IPS DF 4.7 (cell line): ENCODE measurements at regions not wholly inside any gene's neighbourhood (a gene's known extent, or its start where the extent isn't known, plus 50 kb on each side); places are given as distances from the start of the nearest gene placed in this dataset.
"Not testable (repeated sequence)": the region's sequence is repeated elsewhere in the genome, so short reads cannot be mapped to it uniquely, and the experiment has no call there.

ENCODE experiments used
- DNase-seq: peaks from one replicate; pipeline ENCODE4 v3.0.0-alpha.2; 2013; ENCODE audit warnings: low spot score; ENCODE audit errors: extremely low read depth

GRCh38 chr14:106675716-106676115 is 1149.3 kb downstream of the TMEM121 start:
- not testable (repeated sequence) for DNase-seq

- DNase-seq: no peak
Measured at GRCh38 chr14:106679776-106680175, 1153.4 kb downstream of the TMEM121 start.

- DNase-seq: no peak
Measured at GRCh38 chr14:106681161-106681560, 1154.8 kb downstream of the TMEM121 start.

- no peak for DNase-seq
Measured at GRCh38 chr14:106681568-106681967, 1155.2 kb downstream of the TMEM121 start.

GRCh38 chr14:106683631-106684030 is 1157.2 kb downstream of the TMEM121 start:
- DNase-seq: no peak

- DNase-seq: no peak
Measured at GRCh38 chr14:106686533-106686932, 1160.2 kb downstream of the TMEM121 start.

GRCh38 chr14:106690333-106690891 is 1164.0 kb downstream of the TMEM121 start:
- no peak for DNase-seq

GRCh38 chr14:106691601-106692291 is 1165.4 kb downstream of the TMEM121 start:
- DNase-seq: no peak

- DNase-seq: no peak
Measured at GRCh38 chr14:106694638-106695393, 1168.4 kb downstream of the TMEM121 start.

GRCh38 chr14:106698620-106699267 is 1172.4 kb downstream of the TMEM121 start:
- not testable (repeated sequence) for DNase-seq

- DNase-seq: not testable (repeated sequence)
Measured at GRCh38 chr14:106703651-106704050, 1177.3 kb downstream of the TMEM121 start.

- DNase-seq: not testable (repeated sequence)
Measured at GRCh38 chr14:106706488-106706887, 1180.1 kb downstream of the TMEM121 start.

GRCh38 chr14:106710187-106710586 is 1183.8 kb downstream of the TMEM121 start:
- not testable (repeated sequence) for DNase-seq

- DNase-seq: not testable (repeated sequence)
Measured at GRCh38 chr14:106712513-106712912, 1186.1 kb downstream of the TMEM121 start.

- DNase-seq: not testable (repeated sequence)
Measured at GRCh38 chr14:106714446-106715428, 1188.4 kb downstream of the TMEM121 start.

GRCh38 chr14:106717544-106717943 is 1191.2 kb downstream of the TMEM121 start:
- not testable (repeated sequence) for DNase-seq

GRCh38 chr14:106719880-106720279 is 1193.5 kb downstream of the TMEM121 start:
- DNase-seq: not testable (repeated sequence)

GRCh38 chr14:106721926-106722325 is 1195.5 kb downstream of the TMEM121 start:
- not testable (repeated sequence) for DNase-seq

GRCh38 chr14:106722813-106723687 is 1196.7 kb downstream of the TMEM121 start:
- not testable (repeated sequence) for DNase-seq

GRCh38 chr14:106727962-106728361 is 1201.6 kb downstream of the TMEM121 start:
- DNase-seq: not testable (repeated sequence)
